ENCODE measurements at regions not wholly inside any gene's neighbourhood (a gene's known extent, or its start where the extent isn't known, plus 50 kb on each side); places are given as distances from the start of the nearest gene placed in this dataset.

GRCh38 chr2:41170589-41170988, 718.7 kb upstream of the SLC8A1 start:
- TF ChIP-seq CTCF (conservative IDR thresholded peaks at IDR 0.05 in 1 of 2, IDR thresholded peaks at IDR 0.05 in 1 of 2; ENCODE audit: low read depth in 1 of 2, low read length in 2 of 2) (no peak), EZH2 (IDR thresholded peaks at IDR 0.05; ENCODE audit: low read length, missing control alignments) (no peak)

Measured in fibroblast of lung (primary cell).